ENCODE measurements at regions not wholly inside any gene's neighbourhood (a gene's known extent, or its start where the extent isn't known, plus 50 kb on each side); places are given as distances from the start of the nearest gene placed in this dataset.

- Histone ChIP-seq H3K4me2 (ENCODE audit: low read length) (no peak overlapping the region), H3K9me3 (ENCODE audit: low read length) (no peaks in the 10 kb centered on the region), H3K36me3 (ENCODE audit: insufficient read depth, low read length) (no peaks in the 10 kb centered on the region), H3F3A (ENCODE audit: insufficient read depth, low read length, poor library complexity, severe bottlenecking) (no peaks in the 10 kb centered on the region), H2AFZ (ENCODE audit: low read depth, low read length) (no peak overlapping the region), H3K4me3 (ENCODE audit: low read length) (no peak overlapping the region), H3K9ac (ENCODE audit: low read length) (no peak overlapping the region), H3K27me3 (ENCODE audit: insufficient read depth, low read depth, low read length) (no peaks in the 10 kb centered on the region), H3K79me2 (replicated peaks; ENCODE audit: insufficient read depth, low read length) (no peaks in the 10 kb centered on the region), H4K20me1 (ENCODE audit: insufficient read depth) (no peaks in the 10 kb centered on the region), H3K9me2 (ENCODE audit: insufficient read depth, low read length) (no peaks in the 10 kb centered on the region), H3K27ac (ENCODE audit: low read length) (no peak overlapping the region)
- TF ChIP-seq REST (IDR thresholded peaks at IDR 0.05; ENCODE audit: borderline replicate concordance) (no peak), TAF1 (IDR thresholded peaks at IDR 0.05; ENCODE audit: low read depth) (no peak), POLR2AphosphoS5 (IDR thresholded peaks at IDR 0.05) (no peak), SMC3 (conservative IDR thresholded peaks at IDR 0.05; ENCODE audit: poor library complexity) (no peak), RAD21 (conservative IDR thresholded peaks at IDR 0.05) (no peak), MXI1 (conservative IDR thresholded peaks at IDR 0.05; ENCODE audit: poor library complexity, severe bottlenecking) (no peak), EZH2 (IDR thresholded peaks at IDR 0.05; ENCODE audit: borderline replicate concordance, insufficient read depth, low read length, poor library complexity, severe bottlenecking) (no peak), EP300 (conservative IDR thresholded peaks at IDR 0.05; ENCODE audit: poor library complexity, severe bottlenecking) (no peak), CTCF (IDR thresholded peaks at IDR 0.05; ENCODE audit: poor library complexity, severe bottlenecking) (no peak)
Observed at GRCh38 chr1:29514361-29515169, 278.2 kb downstream of the PTPRU start.

- Histone ChIP-seq H3K9me2 (ENCODE audit: insufficient read depth, low read length) (no peaks in the 10 kb centered on the region), H3K9me3 (ENCODE audit: low read length) (no peaks in the 10 kb centered on the region), H3K9ac (ENCODE audit: low read length) (no peak overlapping the region), H3K4me3 (ENCODE audit: low read length) (no peak overlapping the region), H2AFZ (ENCODE audit: low read depth, low read length) (no peak overlapping the region), H3K27me3 (ENCODE audit: insufficient read depth, low read depth, low read length) (no peaks in the 10 kb centered on the region), H4K20me1 (ENCODE audit: insufficient read depth) (no peaks in the 10 kb centered on the region), H3F3A (ENCODE audit: insufficient read depth, low read length, poor library complexity, severe bottlenecking) (no peaks in the 10 kb centered on the region), H3K79me2 (replicated peaks; ENCODE audit: insufficient read depth, low read length) (no peaks in the 10 kb centered on the region), H3K4me2 (ENCODE audit: low read length) (no peak overlapping the region), H3K27ac (ENCODE audit: low read length) (no peak overlapping the region), H3K36me3 (ENCODE audit: insufficient read depth, low read length) (no peaks in the 10 kb centered on the region)
- peak; percentile 30 for TF ChIP-seq CTCF (IDR thresholded peaks at IDR 0.05; ENCODE audit: poor library complexity, severe bottlenecking)
- peak; percentile 51 for TF ChIP-seq RAD21 (conservative IDR thresholded peaks at IDR 0.05)
- TF ChIP-seq SMC3 (conservative IDR thresholded peaks at IDR 0.05; ENCODE audit: poor library complexity) = peak; percentile 40
- TF ChIP-seq EZH2 (IDR thresholded peaks at IDR 0.05; ENCODE audit: borderline replicate concordance, insufficient read depth, low read length, poor library complexity, severe bottlenecking) = no peak
Observed at GRCh38 chr1:29513357-29513756, 277.0 kb downstream of the PTPRU start.

All from neural cell (in vitro differentiated cells).